BE2C (cell line): ENCODE measurements at regions not wholly inside any gene's neighbourhood (a gene's known extent, or its start where the extent isn't known, plus 50 kb on each side); places are given as distances from the start of the nearest gene placed in this dataset.

Experiments used
- DNase-seq: peaks from one replicate; pipeline ENCODE4 v3.0.0-alpha.2; 2020
- H3K27me3 ChIP-seq: fragments of 250-450 bp; sonication (Bioruptor Pico); 2 replicates; pipeline ENCODE4 v1.5.1; 2020; ENCODE audit warnings: mild to moderate bottlenecking
- H3K36me3 ChIP-seq: fragments of 250-450 bp; sonication (Bioruptor Pico); 2 replicates; pipeline ENCODE4 v1.5.1; 2020; ENCODE audit warnings: mild to moderate bottlenecking
- H3K4me1 ChIP-seq: fragments of 250-450 bp; sonication (Bioruptor Pico); 2 replicates; pipeline ENCODE4 v1.5.1; 2020
- H3K4me3 ChIP-seq: 2 replicates; pipeline ENCODE4 v1.5.1; 2011; ENCODE audit warnings: low read depth, low read length
- H3K9me3 ChIP-seq: fragments of 250-450 bp; sonication (Bioruptor Pico); 2 replicates; pipeline ENCODE4 v1.5.1; 2020
- CTCF ChIP-seq: IDR thresholded peaks from 2 replicates; pipeline ENCODE4 v1.5.1; 2012; ENCODE audit warnings: mild to moderate bottlenecking, low read depth, low read length

DNA sequence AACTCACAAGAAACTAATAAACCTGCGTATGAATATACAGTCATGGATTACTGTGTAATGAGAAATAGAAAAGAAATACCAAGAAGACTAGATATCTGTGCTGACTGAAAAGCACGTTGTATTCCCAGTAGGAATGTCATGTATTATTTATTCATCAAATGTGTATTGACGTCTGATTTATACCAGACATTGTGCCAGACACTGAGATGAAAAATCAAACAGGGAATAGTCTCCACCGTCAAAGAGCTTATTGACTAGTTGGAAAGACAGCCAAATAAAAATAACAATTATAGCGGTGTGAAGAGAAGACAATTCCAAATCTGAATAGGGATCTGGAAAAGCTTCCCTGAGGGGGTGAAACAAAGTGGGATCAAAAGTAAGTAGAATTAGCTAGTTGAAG, 687.6 kb downstream of the C4orf33 start:
- H3K9me3 ChIP-seq: no peaks in the 10 kb centered on the region
- TF ChIP-seq CTCF: no peak
- no peak for DNase-seq
- peaks cover 2% of the 10 kb centered on the region; the same call in 1 of the 2 replicates for H3K4me1 ChIP-seq
- no peaks in the 10 kb centered on the region for H3K36me3 ChIP-seq
- H3K27me3 ChIP-seq: no peaks in the 10 kb centered on the region
- no peak overlapping the region for H3K4me3 ChIP-seq

DNA sequence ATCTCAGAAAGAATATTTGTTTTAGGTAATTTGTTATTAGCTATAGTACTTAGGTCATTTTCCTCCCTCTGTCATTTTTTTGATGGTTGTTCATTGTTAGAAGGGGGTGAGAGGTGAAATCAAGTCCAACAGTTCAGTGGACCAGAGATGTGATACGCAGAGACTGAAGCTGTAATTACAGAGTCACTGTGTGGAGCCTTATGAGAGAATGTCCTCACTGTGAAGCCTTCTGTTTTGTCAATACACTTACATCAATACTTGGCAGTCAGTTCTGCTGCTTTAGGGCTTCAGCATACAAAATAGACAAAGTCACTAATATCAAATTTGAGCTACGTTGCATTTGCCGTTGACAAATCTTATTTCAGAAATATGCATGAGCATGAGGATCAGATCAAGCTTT, 692.5 kb downstream of the C4orf33 start:
- Histone ChIP-seq H3K36me3 (no peaks in the 10 kb centered on the region), H3K4me1 (no peaks in the 10 kb centered on the region), H3K4me3 (no peak overlapping the region), H3K9me3 (no peaks in the 10 kb centered on the region), H3K27me3 (no peaks in the 10 kb centered on the region)
- TF ChIP-seq CTCF: no peak
- DNase-seq: no peak

GRCh38 chr4:129804461-129804981, 708.6 kb downstream of the C4orf33 start:
- Histone ChIP-seq H3K36me3 (no peaks in the 10 kb centered on the region), H3K4me1 (peaks cover 5% of the 10 kb centered on the region; the same call in 1 of the 2 replicates), H3K9me3 (no peaks in the 10 kb centered on the region), H3K27me3 (no peaks in the 10 kb centered on the region), H3K4me3 (no peak overlapping the region)
- no peak for TF ChIP-seq CTCF
- DNase-seq: no peak

- Histone ChIP-seq H3K4me3 (no peak overlapping the region), H3K4me1 (peaks cover 8% of the 10 kb centered on the region), H3K9me3 (no peaks in the 10 kb centered on the region), H3K27me3 (no peaks in the 10 kb centered on the region), H3K36me3 (no peaks in the 10 kb centered on the region)
- TF ChIP-seq CTCF: no peak
- no peak for DNase-seq
These were observed 711.0 kb downstream of the C4orf33 start for GRCh38 chr4:129806986-129807385.

- Histone ChIP-seq H3K27me3 (no peaks in the 10 kb centered on the region), H3K4me3 (no peak overlapping the region), H3K36me3 (no peaks in the 10 kb centered on the region), H3K9me3 (no peaks in the 10 kb centered on the region), H3K4me1 (peaks cover 8% of the 10 kb centered on the region)
- TF ChIP-seq CTCF: no peak
- DNase-seq: no peak
These were observed 712.3 kb downstream of the C4orf33 start for GRCh38 chr4:129808242-129808641.

- Histone ChIP-seq H3K4me3 (no peak overlapping the region), H3K27me3 (no peaks in the 10 kb centered on the region), H3K36me3 (no peaks in the 10 kb centered on the region), H3K9me3 (no peaks in the 10 kb centered on the region; the same call in 1 of the 2 replicates), H3K4me1 (peaks cover 17% of the 10 kb centered on the region)
- DNase-seq: no peak
- TF ChIP-seq CTCF: no peak
These were observed 725.1 kb downstream of the C4orf33 start for GRCh38 chr4:129821073-129821472.
